Trophoblast cell (in vitro differentiated cells and primary cell): ENCODE measurements at regions not wholly inside any gene's neighbourhood (a gene's known extent, or its start where the extent isn't known, plus 50 kb on each side); places are given as distances from the start of the nearest gene placed in this dataset.

Experiments used
- DNase-seq, 2 donors: peaks; one replicate each; pipeline ENCODE4 v3.0.0-alpha.2; 2016
- H2AFZ ChIP-seq: 2 replicates; pipeline ENCODE4 v1.6.1; 2013; ENCODE audit warnings: low read length, moderate library complexity, mild to moderate bottlenecking; ENCODE audit not compliant: insufficient read depth, poor library complexity
- H2AK5ac ChIP-seq: 2 replicates; pipeline ENCODE4 v1.6.1; 2013; ENCODE audit warnings: mild to moderate bottlenecking, low read length
- H2BK120ac ChIP-seq: 2 replicates; pipeline ENCODE4 v1.6.1; 2013; ENCODE audit warnings: low read length, mild to moderate bottlenecking, moderate library complexity; ENCODE audit not compliant: insufficient read depth, poor library complexity
- H2BK12ac ChIP-seq: 2 replicates; pipeline ENCODE4 v1.6.1; 2013; ENCODE audit warnings: mild to moderate bottlenecking, low read length, moderate library complexity
- H2BK5ac ChIP-seq: 2 replicates; pipeline ENCODE4 v1.6.1; 2013; ENCODE audit warnings: low read length, low read depth, moderate library complexity, mild to moderate bottlenecking; ENCODE audit not compliant: poor library complexity
- H3K14ac ChIP-seq: 2 replicates; pipeline ENCODE4 v1.6.1; 2013; ENCODE audit warnings: mild to moderate bottlenecking, low read length
- H3K18ac ChIP-seq: 2 replicates; pipeline ENCODE4 v1.6.1; 2013; ENCODE audit warnings: mild to moderate bottlenecking, low read length
- H3K23ac ChIP-seq: 2 replicates; pipeline ENCODE4 v1.6.1; 2013; ENCODE audit warnings: low read length
- H3K27ac ChIP-seq: 2 replicates; pipeline ENCODE4 v1.5.1; 2013; ENCODE audit warnings: low read depth, mild to moderate bottlenecking, inconsistent platforms, low read length, moderate library complexity
- H3K27me3 ChIP-seq: 2 replicates; pipeline ENCODE4 v1.6.1; 2013; ENCODE audit warnings: inconsistent platforms, mild to moderate bottlenecking, low read length, moderate library complexity; ENCODE audit not compliant: insufficient read depth
- H3K36me3 ChIP-seq, 2 experiments: 1 replicate in 1 of 2; 2 replicates in 1 of 2; pipeline ENCODE4 v1.6.1; 2013; ENCODE audit warnings: low read length in 2 of 2, mild to moderate bottlenecking in 2 of 2, moderate library complexity in 1 of 2; ENCODE audit not compliant: insufficient read depth in 2 of 2, control insufficient read depth in 1 of 2
- H3K4ac ChIP-seq: 2 replicates; pipeline ENCODE4 v1.6.1; 2013; ENCODE audit warnings: low read depth, mild to moderate bottlenecking, low read length, moderate library complexity
- H3K4me1 ChIP-seq, 2 experiments: 1 replicate in 1 of 2; 2 replicates in 1 of 2; pipeline ENCODE4 v1.6.1; 2013; ENCODE audit warnings: low read length in 2 of 2, mild to moderate bottlenecking in 2 of 2, moderate library complexity in 1 of 2; ENCODE audit not compliant: insufficient read depth in 2 of 2, control insufficient read depth in 1 of 2
- H3K4me2 ChIP-seq: 2 replicates; pipeline ENCODE4 v1.6.1; 2013; ENCODE audit warnings: inconsistent platforms, mild to moderate bottlenecking, low read length, moderate library complexity
- H3K4me3 ChIP-seq: 2 replicates; pipeline ENCODE4 v1.5.1; 2013; ENCODE audit warnings: mild to moderate bottlenecking, low read depth, low read length, inconsistent platforms
- H3K79me1 ChIP-seq: one replicate; pipeline ENCODE4 v1.6.1; 2013; ENCODE audit warnings: low read length
- H3K79me2 ChIP-seq: 2 replicates; pipeline ENCODE4 v1.6.1; 2013; ENCODE audit warnings: low read length, mild to moderate bottlenecking; ENCODE audit not compliant: control insufficient read depth, insufficient read depth, poor library complexity
- H3K9ac ChIP-seq: 2 replicates; pipeline ENCODE4 v1.6.1; 2013; ENCODE audit warnings: mild to moderate bottlenecking, low read length
- H3K9me3 ChIP-seq: 2 replicates; pipeline ENCODE4 v1.6.1; 2013; ENCODE audit warnings: low read depth, mild to moderate bottlenecking, control low read depth, inconsistent platforms, low read length; ENCODE audit not compliant: insufficient read depth
- H4K12ac ChIP-seq: 2 replicates; pipeline ENCODE4 v1.6.1; 2013; ENCODE audit warnings: low read depth, mild to moderate bottlenecking, low read length, moderate library complexity
- H4K8ac ChIP-seq: 2 replicates; pipeline ENCODE4 v1.6.1; 2013; ENCODE audit warnings: low read depth, mild to moderate bottlenecking, low read length, moderate library complexity
- H4K91ac ChIP-seq: one replicate; pipeline ENCODE4 v1.6.1; 2013; ENCODE audit warnings: low read depth, mild to moderate bottlenecking, low read length, moderate library complexity
- WGBS: extraction: QIAGEN DNeasy Blood & Tissue Kit; methylation state at CpG from one replicate; pipeline ENCODE4 v1.1.7; 2013; ENCODE audit warnings: missing lambda C conversion rate; ENCODE audit not compliant: insufficient read length, insufficient coverage; ENCODE audit errors: extremely low coverage; 5-methylcytosine and 5-hydroxymethylcytosine counted together

GRCh38 chr3:87164245-87164644 is 62.9 kb upstream of the CHMP2B start:
- H2BK120ac ChIP-seq = no peak overlapping the region
- no peak overlapping the region for H3K4ac ChIP-seq
- no peak overlapping the region for H2BK5ac ChIP-seq
- H3K27me3 ChIP-seq = no peaks in the 10 kb centered on the region
- no peaks in the 10 kb centered on the region for H3K79me1 ChIP-seq
- H3K4me1 ChIP-seq = no peaks in the 10 kb centered on the region
- H3K9me3 ChIP-seq = no peaks in the 10 kb centered on the region
- no peak overlapping the region for H3K4me3 ChIP-seq
- no CpG with 5 or more reads among the region's 3 CpGs for WGBS
- no peak overlapping the region for H4K8ac ChIP-seq
- H3K9ac ChIP-seq = no peak overlapping the region
- H2AFZ ChIP-seq = no peak overlapping the region
- no peak overlapping the region for H2AK5ac ChIP-seq
- DNase-seq = no peak
- no peak overlapping the region for H3K14ac ChIP-seq
- H2BK12ac ChIP-seq = no peak overlapping the region
- no peak overlapping the region for H3K18ac ChIP-seq
- H3K4me2 ChIP-seq = no peak overlapping the region
- no peak overlapping the region for H3K23ac ChIP-seq
- no peak overlapping the region for H4K12ac ChIP-seq
- peaks cover 0 to 1% of the 10 kb centered on the region in 2 experiments for H3K36me3 ChIP-seq
- no peak overlapping the region for H4K91ac ChIP-seq
- no peak overlapping the region for H3K27ac ChIP-seq
- no peaks in the 10 kb centered on the region for H3K79me2 ChIP-seq

GRCh38 chr3:87161851-87162250 is 65.3 kb upstream of the CHMP2B start:
- no peak for DNase-seq
- peaks cover 0 to 1% of the 10 kb centered on the region in 2 experiments for H3K36me3 ChIP-seq
- no CpG with 5 or more reads among the region's 3 CpGs for WGBS
- H3K18ac ChIP-seq = no peak overlapping the region
- no peaks in the 10 kb centered on the region for H3K27me3 ChIP-seq
- H2BK12ac ChIP-seq = no peak overlapping the region
- H4K12ac ChIP-seq = no peak overlapping the region
- H4K8ac ChIP-seq = no peak overlapping the region
- no peaks in the 10 kb centered on the region for H3K9me3 ChIP-seq
- no peak overlapping the region for H2BK120ac ChIP-seq
- no peak overlapping the region for H3K4me2 ChIP-seq
- no peak overlapping the region for H3K14ac ChIP-seq
- H2AFZ ChIP-seq = no peak overlapping the region
- no peak overlapping the region for H2AK5ac ChIP-seq
- H3K79me2 ChIP-seq = no peaks in the 10 kb centered on the region
- H3K23ac ChIP-seq = no peak overlapping the region
- no peak overlapping the region for H3K4me3 ChIP-seq
- H3K79me1 ChIP-seq = no peaks in the 10 kb centered on the region
- no peak overlapping the region for H3K27ac ChIP-seq
- no peak overlapping the region for H4K91ac ChIP-seq
- H3K9ac ChIP-seq = no peak overlapping the region
- H2BK5ac ChIP-seq = no peak overlapping the region
- no peak overlapping the region for H3K4ac ChIP-seq
- H3K4me1 ChIP-seq = no peaks in the 10 kb centered on the region

GRCh38 chr3:87161417-87161816 is 65.7 kb upstream of the CHMP2B start:
- Histone ChIP-seq H3K4ac (no peak overlapping the region), H2BK5ac (no peak overlapping the region), H3K4me3 (no peak overlapping the region), H3K4me1 (no peaks in the 10 kb centered on the region), H3K9me3 (no peaks in the 10 kb centered on the region), H3K79me1 (no peaks in the 10 kb centered on the region), H4K12ac (no peak overlapping the region), H3K36me3 (peaks cover 0 to 1% of the 10 kb centered on the region in 2 experiments), H3K23ac (no peak overlapping the region), H2AFZ (no peak overlapping the region), H2BK12ac (no peak overlapping the region), H3K14ac (no peak overlapping the region), H3K27ac (no peak overlapping the region), H3K18ac (no peak overlapping the region), H3K9ac (no peak overlapping the region), H3K79me2 (no peaks in the 10 kb centered on the region), H3K4me2 (no peak overlapping the region), H3K27me3 (no peaks in the 10 kb centered on the region), H4K91ac (no peak overlapping the region), H4K8ac (no peak overlapping the region), H2BK120ac (no peak overlapping the region), H2AK5ac (no peak overlapping the region)
- no CpG with 5 or more reads among the region's 1 CpG for whole genome bisulfite sequencing
- no peak for DNase-seq

- Histone ChIP-seq H4K8ac (no peak overlapping the region), H3K9ac (no peak overlapping the region), H3K27ac (no peak overlapping the region), H4K91ac (no peak overlapping the region), H3K36me3 (peaks cover 0 to 1% of the 10 kb centered on the region in 2 experiments), H3K23ac (no peak overlapping the region), H3K18ac (no peak overlapping the region), H3K79me2 (no peaks in the 10 kb centered on the region), H3K4ac (no peak overlapping the region), H3K27me3 (no peaks in the 10 kb centered on the region), H3K4me3 (no peak overlapping the region), H3K9me3 (no peaks in the 10 kb centered on the region), H3K4me2 (no peak overlapping the region), H2AK5ac (no peak overlapping the region), H3K79me1 (no peaks in the 10 kb centered on the region), H2BK12ac (no peak overlapping the region), H2BK120ac (no peak overlapping the region), H2BK5ac (no peak overlapping the region), H3K14ac (no peak overlapping the region), H3K4me1 (no peaks in the 10 kb centered on the region), H4K12ac (no peak overlapping the region), H2AFZ (no peak overlapping the region)
- DNase-seq = no peak
- WGBS = no CpG with 5 or more reads among the region's 3 CpGs
These were observed 66.1 kb upstream of the CHMP2B start for GRCh38 chr3:87161013-87161412.
